NCI-H345 treated with DMSO at 0.1 percent for 48 hours (cell line): ENCODE measurements at regions not wholly inside any gene's neighbourhood (a gene's known extent, or its start where the extent isn't known, plus 50 kb on each side); places are given as distances from the start of the nearest gene placed in this dataset.
"Not testable (repeated sequence)": the region's sequence is repeated elsewhere in the genome, so short reads cannot be mapped to it uniquely, and the experiment has no call there.

Experiments used
- DNase-seq: peaks from one replicate; lab custom pipeline; 2025; ENCODE audit not compliant: unreplicated experiment; lab: John Stamatoyannopoulos, UW

GRCh38 chr2:144131042-144131441 is 388.9 kb downstream of the ZEB2 start:
- DNase-seq = no peak

- no peak for DNase-seq
Measured at GRCh38 chr2:144130551-144130950, 389.4 kb downstream of the ZEB2 start.

- no peak for DNase-seq
Measured at GRCh38 chr2:144128130-144128746, 391.7 kb downstream of the ZEB2 start.

GRCh38 chr2:144127693-144128092 is 392.2 kb downstream of the ZEB2 start:
- DNase-seq = no peak

GRCh38 chr2:144126302-144126701 is 393.6 kb downstream of the ZEB2 start:
- no peak for DNase-seq

GRCh38 chr2:144125751-144126150 is 394.2 kb downstream of the ZEB2 start:
- no peak for DNase-seq

GRCh38 chr2:144124882-144125281 is 395.0 kb downstream of the ZEB2 start:
- no peak for DNase-seq

- DNase-seq = no peak
Measured at GRCh38 chr2:144120487-144120886, 399.4 kb downstream of the ZEB2 start.

GRCh38 chr2:144117086-144117485 is 402.8 kb downstream of the ZEB2 start:
- DNase-seq = no peak

- DNase-seq = no peak
Measured at GRCh38 chr2:144115739-144116291, 404.1 kb downstream of the ZEB2 start.

- DNase-seq = no peak
Measured at GRCh38 chr2:144114760-144115159, 405.2 kb downstream of the ZEB2 start.

GRCh38 chr2:144111437-144111836 is 408.5 kb downstream of the ZEB2 start:
- no peak for DNase-seq

GRCh38 chr2:144106104-144106503 is 413.8 kb downstream of the ZEB2 start:
- not testable (repeated sequence) for DNase-seq

GRCh38 chr2:144102386-144102785 is 417.5 kb downstream of the ZEB2 start:
- peak; percentile 49 for DNase-seq

- no peak for DNase-seq
Measured at GRCh38 chr2:144099780-144100377, 420.0 kb downstream of the ZEB2 start.

- DNase-seq = no peak
Measured at GRCh38 chr2:144099340-144099739, 420.6 kb downstream of the ZEB2 start.

- no peak for DNase-seq
Measured at GRCh38 chr2:144097440-144098225, 422.3 kb downstream of the ZEB2 start.

GRCh38 chr2:144096531-144096930 is 423.4 kb downstream of the ZEB2 start:
- no peak for DNase-seq

- DNase-seq = no peak
Measured at GRCh38 chr2:144094408-144095151, 425.3 kb downstream of the ZEB2 start.

- no peak for DNase-seq
Measured at GRCh38 chr2:144091622-144092021, 428.3 kb downstream of the ZEB2 start.

- DNase-seq = no peak
Measured at GRCh38 chr2:144088863-144089262, 431.1 kb downstream of the ZEB2 start.
